Tibial nerve (tissue), 4 donors: ENCODE measurements at regions not wholly inside any gene's neighbourhood (a gene's known extent, or its start where the extent isn't known, plus 50 kb on each side); places are given as distances from the start of the nearest gene placed in this dataset.

ENCODE experiments used
- CTCF ChIP-seq, 5 experiments: fragments of 200-600 bp in 3 of 5; fragments of 450-650 bp in 2 of 5; sonication (generic) in 3 of 5; IDR thresholded peaks; one replicate each; pipeline ENCODE4 v1.5.1; 2016 to 2019; ENCODE audit warnings: antibody characterized with exemption in 5 of 5, mild to moderate bottlenecking in 3 of 5, moderate library complexity in 2 of 5
- EP300 ChIP-seq, 2 donors: sonication (generic); formaldehyde crosslinking; IDR thresholded peaks; one replicate each; pipeline ENCODE4 v1.6.1; 2017; ENCODE audit warnings: antibody characterized with exemption in 2 of 2, mild to moderate bottlenecking in 1 of 2
- POLR2A ChIP-seq, 2 donors: fragments of 450-650 bp; IDR thresholded peaks; one replicate each; pipeline ENCODE4 v1.6.1; 2017; ENCODE audit warnings: antibody characterized with exemption in 2 of 2, mild to moderate bottlenecking in 2 of 2, moderate library complexity in 2 of 2

- TF ChIP-seq CTCF (IDR thresholded peaks at IDR 0.05) = no peak
- TF ChIP-seq POLR2A (IDR thresholded peaks at IDR 0.05) = no peak
- no peak for TF ChIP-seq EP300 (IDR thresholded peaks at IDR 0.05)
Observed at GRCh38 chr7:33784000-33784399, 121.3 kb upstream of the BMPER start.
